HG03066 (cell line): ENCODE measurements at regions not wholly inside any gene's neighbourhood (a gene's known extent, or its start where the extent isn't known, plus 50 kb on each side); places are given as distances from the start of the nearest gene placed in this dataset.

Experiments
- ATAC-seq: cut with Tn5 transposase; IDR thresholded peaks from one replicate; pipeline ENCODE4 v1.9.1; 2021; ENCODE audit warnings: low read depth; ENCODE audit not compliant: unreplicated experiment

GRCh38 chr15:47506329-47507100 lies 210.8 kb upstream of the SEMA6D start:
- ATAC-seq = no peak

DNA sequence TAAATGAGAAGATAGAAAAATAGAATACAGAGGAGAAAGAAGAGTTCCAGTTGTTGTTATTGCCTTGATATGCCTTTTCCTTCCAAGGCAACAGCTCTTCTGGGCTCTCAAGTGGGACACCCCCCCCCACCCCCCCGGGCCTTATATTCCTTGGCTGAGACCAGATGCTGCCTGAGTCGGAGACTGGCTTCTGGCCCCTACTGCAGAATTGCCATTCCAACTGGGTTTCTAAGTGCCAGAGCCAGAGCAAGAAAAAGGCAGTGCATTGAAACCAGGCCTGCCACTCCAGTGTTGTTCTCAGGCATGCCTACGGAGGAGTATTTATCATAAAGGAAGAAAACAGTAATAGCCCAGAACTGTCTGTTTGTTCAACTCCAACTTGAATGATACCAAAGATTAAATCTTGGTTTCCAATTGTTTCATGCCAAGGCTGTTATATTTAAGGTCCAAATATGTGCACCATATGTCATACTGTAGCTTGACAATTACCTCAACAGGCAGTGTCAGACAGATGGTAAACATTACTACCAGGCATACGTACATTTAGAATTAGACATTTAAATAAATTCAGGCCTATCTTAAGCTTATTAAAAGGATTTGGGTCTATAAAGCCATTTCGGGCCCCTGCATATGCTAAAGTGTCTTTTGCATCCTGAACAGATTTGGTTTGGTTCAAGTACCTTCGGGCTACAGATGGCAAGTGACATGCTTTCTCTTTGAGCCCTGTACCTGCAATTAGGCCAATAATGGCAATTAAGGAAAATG lies 209.9 kb upstream of the SEMA6D start:
- ATAC-seq = no peak

DNA sequence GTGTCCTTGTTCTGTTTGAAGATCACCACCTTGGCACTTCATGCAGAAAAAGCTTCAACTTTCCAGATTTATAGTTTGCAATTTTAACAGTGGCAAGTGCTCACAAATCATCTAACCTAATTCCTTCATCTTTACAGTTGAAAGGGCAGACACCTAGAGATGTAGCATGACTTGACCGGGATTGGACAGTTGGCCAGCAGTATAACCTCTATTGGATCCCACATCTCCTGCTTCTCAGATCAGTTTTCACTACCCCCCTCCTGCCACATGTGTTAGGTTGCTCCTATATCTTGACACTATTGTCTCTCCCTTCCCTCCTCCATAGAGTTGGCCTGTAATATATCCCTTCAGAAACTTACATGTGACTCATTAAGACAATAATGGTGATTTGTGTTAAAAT lies 206.0 kb upstream of the SEMA6D start:
- ATAC-seq = no peak

DNA sequence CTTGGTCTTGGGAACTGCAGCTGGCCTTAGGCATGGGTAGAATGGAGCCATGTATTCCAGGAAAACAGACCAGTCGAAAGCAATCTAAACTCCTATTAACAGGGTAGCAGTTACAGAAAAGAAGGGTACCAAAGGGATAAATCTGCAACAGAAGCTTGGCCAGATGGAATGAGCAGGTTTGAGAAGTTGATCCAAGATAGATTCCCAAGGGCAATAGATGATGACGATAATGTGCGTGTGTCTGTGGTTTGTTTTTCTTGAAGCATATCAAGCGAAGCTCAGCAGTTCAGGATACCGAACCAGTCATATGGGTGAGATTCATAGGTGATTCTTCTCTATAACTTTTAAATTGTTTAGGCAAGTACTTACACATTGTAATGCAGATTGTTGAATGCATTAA lies 203.8 kb upstream of the SEMA6D start:
- ATAC-seq = no peak

- no peak for ATAC-seq
These were observed 203.1 kb upstream of the SEMA6D start for GRCh38 chr15:47514200-47514652.

- ATAC-seq = no peak
These were observed 200.7 kb upstream of the SEMA6D start for GRCh38 chr15:47516558-47516957.

GRCh38 chr15:47516972-47517371 lies 200.3 kb upstream of the SEMA6D start:
- no peak for ATAC-seq

DNA sequence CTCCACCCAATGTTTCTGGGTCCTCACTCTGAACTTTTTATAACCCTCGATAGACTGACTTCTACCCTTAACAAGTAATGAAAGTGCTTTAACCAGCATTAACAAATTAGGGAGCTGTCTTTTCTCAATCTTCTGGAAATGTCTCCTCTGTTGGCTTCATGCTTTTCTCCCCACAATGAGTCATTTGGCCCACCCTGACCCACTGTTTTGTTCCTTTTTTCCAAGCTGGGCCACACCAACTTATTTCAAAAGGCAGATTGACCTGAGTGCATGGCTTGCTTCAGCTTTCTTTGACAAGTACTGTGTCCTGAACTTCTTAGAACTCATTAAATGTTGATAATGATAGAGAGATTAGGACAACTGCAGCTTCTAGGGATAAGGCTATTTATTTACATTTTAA lies 199.6 kb upstream of the SEMA6D start:
- ATAC-seq = no peak

DNA sequence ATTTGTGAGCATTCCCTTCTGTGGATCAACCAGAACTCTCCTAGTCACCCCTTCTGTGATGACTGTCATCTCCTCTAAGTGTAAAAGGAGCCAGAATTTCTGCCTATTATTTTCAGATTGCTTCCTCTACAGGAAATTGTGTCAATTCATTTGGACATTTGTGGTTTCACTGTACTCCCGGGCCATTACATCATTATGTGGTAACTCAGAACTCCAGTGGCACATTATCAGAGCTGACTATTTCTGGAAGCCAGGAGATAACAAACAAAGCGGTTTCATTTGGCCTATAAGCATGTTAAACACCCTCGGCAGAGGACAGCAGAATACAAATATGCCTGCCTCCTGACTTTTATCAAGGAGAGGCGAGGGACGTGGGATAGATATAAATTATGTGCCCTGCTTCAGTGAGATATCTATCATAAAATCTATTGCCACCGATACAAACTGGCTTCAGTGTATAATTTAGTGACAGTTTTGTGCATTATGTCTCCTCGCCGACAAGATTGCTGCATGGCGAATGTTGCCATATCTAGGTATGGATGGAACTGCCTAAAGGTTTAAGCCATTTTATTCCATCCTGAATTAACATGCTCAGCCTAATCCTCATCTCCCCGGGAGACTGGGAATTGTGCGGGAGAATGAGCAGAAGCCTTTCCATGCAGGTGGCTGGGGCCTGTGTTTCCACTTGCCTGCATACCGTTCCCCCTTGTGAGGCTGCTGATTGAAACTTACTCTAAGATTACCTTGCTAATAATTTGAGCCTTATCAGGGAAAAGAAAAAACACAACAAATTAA lies 193.4 kb upstream of the SEMA6D start:
- no peak for ATAC-seq

DNA sequence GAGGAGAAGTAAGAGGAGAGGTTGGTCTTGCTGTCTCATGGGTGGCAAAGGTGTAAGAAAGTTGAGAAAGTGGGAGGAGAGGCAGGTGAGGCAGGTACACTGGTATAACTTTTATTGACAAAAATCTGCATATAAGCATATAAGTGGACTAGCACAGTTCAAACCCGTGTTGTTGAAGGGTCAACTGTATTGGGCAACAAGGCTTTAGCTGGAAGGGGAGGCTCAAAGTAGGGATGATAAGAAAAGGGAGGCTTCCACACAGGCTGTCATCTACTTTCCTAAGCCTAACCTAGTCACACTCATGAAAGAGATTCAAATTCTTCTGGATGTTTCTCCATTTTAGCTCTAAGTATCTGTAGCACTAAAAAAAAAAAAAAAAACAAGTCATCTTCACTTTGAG lies 188.1 kb upstream of the SEMA6D start:
- ATAC-seq = no peak

GRCh38 chr15:47534673-47535072 lies 182.6 kb upstream of the SEMA6D start:
- ATAC-seq = no peak

DNA sequence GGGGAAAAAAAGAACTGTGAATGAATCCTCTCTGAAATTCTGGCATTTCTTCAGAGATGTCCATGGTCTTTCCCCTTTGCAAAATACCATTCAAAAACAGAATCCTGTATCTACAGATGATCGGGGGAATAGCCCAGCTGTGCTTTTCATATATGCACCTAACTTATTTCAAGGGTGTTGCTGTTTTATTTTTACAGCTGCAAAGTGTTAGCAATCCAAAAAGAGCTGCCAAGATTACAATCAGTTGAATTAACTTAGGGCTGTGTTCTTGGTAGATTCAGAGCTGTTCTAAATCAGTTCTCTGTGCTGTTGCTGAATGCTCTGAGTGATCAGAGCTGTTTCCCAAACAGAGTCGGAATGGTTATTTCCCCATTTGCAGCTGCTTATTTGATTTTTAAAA lies 175.7 kb upstream of the SEMA6D start:
- ATAC-seq = no peak

- no peak for ATAC-seq
These were observed 174.9 kb upstream of the SEMA6D start for GRCh38 chr15:47542312-47542989.

GRCh38 chr15:47548231-47548630 lies 169.1 kb upstream of the SEMA6D start:
- ATAC-seq = no peak

DNA sequence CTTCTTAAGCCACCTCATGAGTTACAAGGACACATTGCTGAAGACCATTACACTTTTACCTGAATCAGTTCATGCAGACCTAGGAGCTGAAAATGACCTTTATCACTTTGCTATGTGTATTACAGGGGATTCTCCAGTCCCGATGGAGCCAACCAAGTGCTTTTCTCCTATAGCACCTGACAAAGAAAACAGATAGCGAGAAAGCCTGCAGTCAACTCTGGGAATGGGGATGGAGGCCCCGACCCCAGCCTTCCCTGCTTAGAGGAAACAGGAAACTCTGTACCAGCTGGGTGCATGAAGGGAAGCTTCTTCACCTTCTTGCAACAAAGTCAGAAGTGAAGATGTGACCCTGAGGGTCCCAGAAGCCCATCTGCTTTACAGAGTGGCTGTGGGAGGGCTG lies 168.3 kb upstream of the SEMA6D start:
- ATAC-seq = no peak

- no peak for ATAC-seq
These were observed 166.2 kb upstream of the SEMA6D start for GRCh38 chr15:47551079-47551478.

DNA sequence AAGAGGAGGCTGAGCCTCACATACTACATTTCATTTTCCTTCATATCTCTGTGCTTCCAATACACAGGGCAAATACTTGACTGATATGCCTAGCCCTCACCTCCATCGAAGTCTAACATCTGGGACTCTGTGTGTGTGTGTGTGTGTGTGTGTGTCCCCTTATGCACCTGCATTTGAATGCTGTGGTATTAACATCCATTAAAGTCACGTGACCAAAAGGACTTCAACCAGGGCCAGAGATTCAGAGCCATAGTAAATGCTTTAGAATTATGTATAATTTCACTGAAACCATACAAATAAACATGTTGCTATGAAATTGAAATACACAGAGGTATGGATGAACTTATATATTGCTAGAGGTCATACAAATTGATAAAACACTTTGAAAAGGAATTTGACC lies 165.8 kb upstream of the SEMA6D start:
- ATAC-seq = no peak

DNA sequence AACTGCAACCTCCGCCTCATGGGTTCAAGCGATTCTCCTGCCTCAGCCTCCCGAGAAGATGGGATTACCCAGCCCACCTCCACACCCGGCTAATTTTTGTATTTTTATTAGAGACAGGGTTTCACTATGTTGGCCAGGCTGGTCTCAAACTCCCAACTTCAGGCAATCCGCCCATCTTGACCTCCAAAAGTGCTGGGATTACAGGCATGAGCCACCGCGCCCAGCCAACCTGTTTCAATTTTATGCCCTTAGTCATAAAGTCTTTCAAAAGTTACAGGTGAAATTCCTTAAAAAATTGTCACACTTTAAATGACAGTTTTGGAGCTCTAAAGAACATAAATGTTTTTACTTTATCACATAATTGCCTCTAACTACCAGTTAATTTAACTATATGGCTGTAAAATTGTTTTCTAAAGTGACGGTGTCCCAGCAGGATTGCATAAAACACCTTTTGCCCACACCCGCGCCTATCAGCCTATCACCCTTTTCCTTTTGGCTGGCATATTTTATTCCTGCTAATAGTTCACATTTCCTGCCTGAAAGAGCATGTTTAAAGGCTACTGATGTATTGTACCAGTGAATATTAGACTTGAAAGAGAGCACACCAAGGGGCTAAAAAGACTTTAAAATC lies 164.2 kb upstream of the SEMA6D start:
- ATAC-seq = no peak

DNA sequence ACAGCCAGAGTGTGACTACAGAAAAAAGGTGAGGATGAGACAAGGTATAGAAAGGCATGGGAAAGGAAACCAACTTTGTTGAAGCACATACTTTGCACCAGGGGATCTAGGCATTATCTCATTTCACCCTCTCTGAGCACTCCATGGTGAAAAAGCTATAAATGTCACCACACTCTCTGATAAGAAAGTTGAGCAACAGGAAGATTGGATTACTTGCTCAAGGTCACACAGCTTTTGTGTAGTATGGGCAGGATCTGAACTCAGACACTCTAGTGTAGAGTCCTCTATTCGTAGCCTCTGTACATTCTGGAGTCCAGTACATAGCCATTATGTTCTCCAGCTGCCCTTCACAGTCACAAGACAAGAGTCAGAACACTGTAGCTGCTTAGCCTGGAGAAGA lies 163.4 kb upstream of the SEMA6D start:
- no peak for ATAC-seq

DNA sequence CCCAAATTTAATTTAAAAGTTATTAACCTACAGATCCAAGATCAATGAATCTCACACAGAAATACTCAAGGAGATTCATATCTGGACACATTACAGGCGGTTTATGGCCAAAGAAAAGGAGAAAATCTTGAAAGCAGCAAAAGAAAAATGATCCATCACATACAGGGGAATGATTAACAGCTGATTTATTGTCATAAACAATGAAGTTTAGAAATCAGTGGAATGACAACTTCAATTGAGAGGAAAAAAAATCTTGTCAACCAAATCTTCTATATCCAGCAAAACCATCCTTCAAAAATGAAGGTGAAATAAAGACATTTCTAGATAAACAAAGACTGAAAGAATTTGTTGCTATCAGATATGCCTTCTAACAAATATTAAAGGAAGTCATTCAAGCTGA lies 156.2 kb upstream of the SEMA6D start:
- ATAC-seq = no peak
